HG03039 (cell line): ENCODE measurements at regions not wholly inside any gene's neighbourhood (a gene's known extent, or its start where the extent isn't known, plus 50 kb on each side); places are given as distances from the start of the nearest gene placed in this dataset.
"Not testable (repeated sequence)": the region's sequence is repeated elsewhere in the genome, so short reads cannot be mapped to it uniquely, and the experiment has no call there.

Source experiments
- ATAC-seq: cut with Tn5 transposase; IDR thresholded peaks from one replicate; pipeline ENCODE4 v1.9.1; 2021; ENCODE audit warnings: mild to moderate bottlenecking, moderate library complexity; ENCODE audit not compliant: unreplicated experiment

GRCh38 chr4:118502967-118503366, 150.2 kb upstream of the PRSS12 start:
- ATAC-seq = not testable (repeated sequence)

- ATAC-seq = not testable (repeated sequence)
Measured at GRCh38 chr4:118504927-118505326, 152.1 kb upstream of the PRSS12 start.

- ATAC-seq = not testable (repeated sequence)
Measured at GRCh38 chr4:118505491-118505890, 152.7 kb upstream of the PRSS12 start.

GRCh38 chr4:118512870-118513269, 160.1 kb upstream of the PRSS12 start:
- ATAC-seq = not testable (repeated sequence)

- not testable (repeated sequence) for ATAC-seq
Measured at GRCh38 chr4:118514332-118514731, 161.5 kb upstream of the PRSS12 start.

GRCh38 chr4:118516107-118516506, 163.3 kb upstream of the PRSS12 start:
- ATAC-seq = not testable (repeated sequence)

- ATAC-seq = not testable (repeated sequence)
Measured at GRCh38 chr4:118530107-118530506, 155.1 kb upstream of the METTL14 start.

GRCh38 chr4:118531947-118532346, 153.2 kb upstream of the METTL14 start:
- ATAC-seq = not testable (repeated sequence)

- not testable (repeated sequence) for ATAC-seq
Measured at GRCh38 chr4:118535788-118536187, 149.4 kb upstream of the METTL14 start.

GRCh38 chr4:118539412-118540077, 145.6 kb upstream of the METTL14 start:
- ATAC-seq = not testable (repeated sequence)

GRCh38 chr4:118556576-118556975, 128.6 kb upstream of the METTL14 start:
- not testable (repeated sequence) for ATAC-seq

- ATAC-seq = no peak
Measured at GRCh38 chr4:118557298-118557851, 127.8 kb upstream of the METTL14 start.

- ATAC-seq = not testable (repeated sequence)
Measured at GRCh38 chr4:118558188-118558587, 127.0 kb upstream of the METTL14 start.

- ATAC-seq = not testable (repeated sequence)
Measured at GRCh38 chr4:118561559-118561958, 123.6 kb upstream of the METTL14 start.

- not testable (repeated sequence) for ATAC-seq
Measured at GRCh38 chr4:118566003-118566513, 119.1 kb upstream of the METTL14 start.

- ATAC-seq = not testable (repeated sequence)
Measured at GRCh38 chr4:118572991-118573390, 112.2 kb upstream of the METTL14 start.

GRCh38 chr4:118574251-118574913, 110.8 kb upstream of the METTL14 start:
- ATAC-seq = not testable (repeated sequence)

GRCh38 chr4:118575057-118575456, 110.1 kb upstream of the METTL14 start:
- not testable (repeated sequence) for ATAC-seq

- not testable (repeated sequence) for ATAC-seq
Measured at GRCh38 chr4:118575726-118576125, 109.5 kb upstream of the METTL14 start.

- not testable (repeated sequence) for ATAC-seq
Measured at GRCh38 chr4:118576709-118577219, 108.4 kb upstream of the METTL14 start.

- ATAC-seq = no peak
Measured at GRCh38 chr4:118585015-118585414, 100.2 kb upstream of the METTL14 start.
